IMR-90 (cell line): ENCODE measurements at regions not wholly inside any gene's neighbourhood (a gene's known extent, or its start where the extent isn't known, plus 50 kb on each side); places are given as distances from the start of the nearest gene placed in this dataset.

Experiments used
- ATAC-seq: fragments of 200-7000 bp; cut with Tn5 transposase; 2 replicates; pipeline ENCODE4 v1.9.1; 2020; ENCODE audit warnings: low read depth, mild to moderate bottlenecking, moderate library complexity
- BruUV-seq: library from RNA; stranded (reverse); fragments of 400-500 nt; replicated peaks from 2 replicates; lab custom pipeline; 2021; lab: Mats Ljungman, UMichigan
- CTCF ChIA-PET: fragments of 300-600 bp; formaldehyde crosslinking; extraction: SDS; loops from one replicate; lab custom pipeline; 2021; ENCODE audit warnings: antibody characterized with exemption; lab: Yijun Ruan, JAX
- POLR2A ChIA-PET: fragments of 300-600 bp; sonication (Branson Sonifier 250); formaldehyde crosslinking; loops from one replicate; lab custom pipeline; 2022; ENCODE audit warnings: antibody characterized with exemption; ENCODE audit not compliant: unreplicated experiment; lab: Charles Lee
- DNase-seq: peaks from one replicate; pipeline ENCODE4 v3.0.0; 2013
- H2AFZ ChIP-seq: replicated peaks from 2 replicates; pipeline ENCODE3; 2013; ENCODE audit warnings: low read length, mild to moderate bottlenecking; ENCODE audit not compliant: poor library complexity
- H2AK5ac ChIP-seq: 2 replicates; pipeline ENCODE4 v1.6.1; 2013; ENCODE audit warnings: low read depth, low read length, inconsistent platforms
- H2AK9ac ChIP-seq: replicated peaks from 2 replicates; pipeline ENCODE3; 2013; ENCODE audit warnings: mild to moderate bottlenecking, low read depth, low read length, moderate library complexity; ENCODE audit not compliant: poor library complexity
- H2BK120ac ChIP-seq: 2 replicates; pipeline ENCODE4 v1.6.1; 2013; ENCODE audit warnings: low read depth, low read length, inconsistent platforms
- H2BK15ac ChIP-seq: 3 replicates; pipeline ENCODE4 v1.6.1; 2013; ENCODE audit warnings: low read depth, low read length, inconsistent platforms
- H2BK20ac ChIP-seq: 2 replicates; pipeline ENCODE4 v1.6.1; 2013; ENCODE audit warnings: low read depth, mild to moderate bottlenecking, inconsistent platforms, low read length, moderate library complexity
- H2BK5ac ChIP-seq: 2 replicates; pipeline ENCODE4 v1.6.1; 2013; ENCODE audit warnings: mild to moderate bottlenecking, low read depth, low read length, inconsistent platforms; ENCODE audit not compliant: poor library complexity, severe bottlenecking
- H3K14ac ChIP-seq: replicated peaks from 2 replicates; pipeline ENCODE4 v1.6.1; 2013; ENCODE audit warnings: low read depth, low read length, inconsistent platforms
- H3K18ac ChIP-seq: 2 replicates; pipeline ENCODE4 v1.6.1; 2013; ENCODE audit warnings: low read depth, low read length, control low read depth
- H3K23ac ChIP-seq: 2 replicates; pipeline ENCODE4 v1.6.1; 2013; ENCODE audit warnings: low read depth, low read length, inconsistent platforms
- H3K27ac ChIP-seq: 2 replicates; pipeline ENCODE4 v1.5.1; 2013; ENCODE audit warnings: mild to moderate bottlenecking, control low read depth, low read length; ENCODE audit not compliant: insufficient read depth
- H3K27me3 ChIP-seq: 2 replicates; pipeline ENCODE4 v1.6.1; 2013; ENCODE audit warnings: low read length; ENCODE audit not compliant: control insufficient read depth, insufficient read depth
- H3K36me3 ChIP-seq: 2 replicates; pipeline ENCODE4 v1.6.1; 2013; ENCODE audit warnings: low read length, mixed read lengths; ENCODE audit not compliant: control insufficient read depth, insufficient read depth
- H3K4ac ChIP-seq: 2 replicates; pipeline ENCODE4 v1.6.1; 2013; ENCODE audit warnings: low read depth, low read length, inconsistent platforms
- H3K4me1 ChIP-seq: 2 replicates; pipeline ENCODE4 v1.6.1; 2013; ENCODE audit warnings: low read length, mixed read lengths; ENCODE audit not compliant: control insufficient read depth, insufficient read depth
- H3K4me2 ChIP-seq: 2 replicates; pipeline ENCODE4 v1.6.1; 2013; ENCODE audit warnings: low read depth, mild to moderate bottlenecking, control low read depth, low read length, moderate library complexity
- H3K4me3 ChIP-seq: 2 replicates; pipeline ENCODE4 v1.5.1; 2013; ENCODE audit warnings: low read depth, mild to moderate bottlenecking, control low read depth, low read length, moderate library complexity; ENCODE audit not compliant: insufficient read depth
- H3K56ac ChIP-seq: 2 replicates; pipeline ENCODE4 v1.6.1; 2013; ENCODE audit warnings: low read length, inconsistent platforms; ENCODE audit not compliant: insufficient read depth; ENCODE audit errors: extremely low read depth
- H3K79me1 ChIP-seq, 2 experiments: 2 replicates each; pipeline ENCODE4 v1.6.1; 2013; ENCODE audit warnings: low read length in 2 of 2, inconsistent platforms in 1 of 2, low read depth in 1 of 2
- H3K9ac ChIP-seq: 2 replicates; pipeline ENCODE4 v1.6.1; 2013; ENCODE audit warnings: low read depth, low read length, control low read depth
- H3K9me1 ChIP-seq: 2 replicates; pipeline ENCODE4 v1.6.1; 2013; ENCODE audit warnings: low read length, inconsistent platforms; ENCODE audit not compliant: insufficient read depth
- H3K9me3 ChIP-seq: 2 replicates; pipeline ENCODE4 v1.6.1; 2013; ENCODE audit warnings: low read length; ENCODE audit not compliant: control insufficient read depth, insufficient read depth
- H4K20me1 ChIP-seq: 2 replicates; pipeline ENCODE4 v1.6.1; 2013; ENCODE audit warnings: low read length, inconsistent platforms; ENCODE audit not compliant: insufficient read depth
- H4K5ac ChIP-seq: 2 replicates; pipeline ENCODE4 v1.6.1; 2013; ENCODE audit warnings: mild to moderate bottlenecking, low read depth, low read length, control low read depth
- H4K8ac ChIP-seq, 2 experiments: 2 replicates each; pipeline ENCODE4 v1.6.1; 2013; ENCODE audit warnings: low read depth in 2 of 2, low read length in 2 of 2, control low read depth in 1 of 2, inconsistent platforms in 1 of 2
- H4K91ac ChIP-seq: 2 replicates; pipeline ENCODE4 v1.6.1; 2013; ENCODE audit warnings: low read depth, low read length, inconsistent platforms; ENCODE audit not compliant: insufficient read depth
- BHLHE40 ChIP-seq: fragments of 150-350 bp; IDR thresholded peaks from 2 replicates; pipeline ENCODE4 v1.6.1; 2016; ENCODE audit warnings: mild to moderate bottlenecking, low read depth, low read length
- CEBPB ChIP-seq: IDR thresholded peaks from 2 replicates; pipeline ENCODE4 v1.6.1; 2012; ENCODE audit warnings: low read depth, low read length, improper control_type of control experiment
- CHD1 ChIP-seq: IDR thresholded peaks from 2 replicates; pipeline ENCODE4 v1.6.1; 2012; ENCODE audit warnings: low read depth, low read length, improper control_type of control experiment
- FOS ChIP-seq: fragments of 150-350 bp; IDR thresholded peaks from 2 replicates; pipeline ENCODE4 v1.6.1; 2016; ENCODE audit warnings: low read depth, low read length
- MAFK ChIP-seq: IDR thresholded peaks from 2 replicates; pipeline ENCODE4 v1.6.1; 2012; ENCODE audit warnings: low read depth, low read length, improper control_type of control experiment
- MAZ ChIP-seq: IDR thresholded peaks from 2 replicates; pipeline ENCODE4 v1.6.1; 2012; ENCODE audit warnings: low read depth, mild to moderate bottlenecking, low read length, improper control_type of control experiment, moderate library complexity, borderline replicate concordance
- MXI1 ChIP-seq: IDR thresholded peaks from 2 replicates; pipeline ENCODE4 v1.6.1; 2012; ENCODE audit warnings: low read depth, mild to moderate bottlenecking, low read length, moderate library complexity, borderline replicate concordance
- NFE2L2 ChIP-seq: fragments of 150-350 bp; IDR thresholded peaks from 2 replicates; pipeline ENCODE4 v1.6.1; 2016; ENCODE audit warnings: low read depth, mild to moderate bottlenecking, low read length
- POLR2A ChIP-seq: IDR thresholded peaks from 2 replicates; pipeline ENCODE4 v1.6.1; 2012; ENCODE audit warnings: mild to moderate bottlenecking, low read depth, low read length
- RAD21 ChIP-seq: IDR thresholded peaks from 2 replicates; pipeline ENCODE4 v1.6.1; 2012; ENCODE audit warnings: low read length, improper control_type of control experiment
- RCOR1 ChIP-seq: IDR thresholded peaks from 2 replicates; pipeline ENCODE4 v1.6.1; 2012; ENCODE audit warnings: mild to moderate bottlenecking, low read length, improper control_type of control experiment; ENCODE audit not compliant: insufficient replicate concordance
- RFX5 ChIP-seq: IDR thresholded peaks from 2 replicates; pipeline ENCODE4 v1.8.0; 2012; ENCODE audit warnings: low read depth, mild to moderate bottlenecking, low read length, moderate library complexity
- SMC3 ChIP-seq: fragments of 150-350 bp; IDR thresholded peaks from 2 replicates; pipeline ENCODE4 v1.6.1; 2016; ENCODE audit warnings: low read depth, mild to moderate bottlenecking, antibody characterized with exemption, low read length, moderate library complexity
- USF2 ChIP-seq: fragments of 150-350 bp; IDR thresholded peaks from 2 replicates; pipeline ENCODE4 v1.6.1; 2017; ENCODE audit warnings: mild to moderate bottlenecking, antibody characterized with exemption, low read length, low read depth
- WGBS, 2 experiments: methylation state at CpG; one replicate each; pipeline versions ENCODE4 v1.1.5 to v1.1.7; 2013; ENCODE audit warnings: missing lambda C conversion rate in 2 of 2; ENCODE audit not compliant: insufficient read length in 1 of 2; ENCODE audit errors: extremely low coverage in 2 of 2; 5-methylcytosine and 5-hydroxymethylcytosine counted together
- dilution Hi-C: fragments of 300-500 bp; cut with HindIII; formaldehyde crosslinking; loops from one replicate; pipeline ENCODE4 v1.14.3; 2018; ENCODE audit warnings: low sequenced_read_pairs; ENCODE audit not compliant: unreplicated experiment
- in situ Hi-C: fragments of 300-500 bp; cut with MboI; formaldehyde crosslinking; loops from 3 replicates; pipeline ENCODE4 v1.14.3; 2019; ENCODE audit warnings: low sequenced_read_pairs, inconsistent platforms, mixed read lengths
- intact Hi-C: fragments of 100-400 bp; cut with micrococcal nuclease; formaldehyde crosslinking; loops from 2 replicates; pipeline ENCODE4 v1.10.0; 2022
- TF ChIP-seq, protein P1 (sequence below): fragments of 150-350 bp; IDR thresholded peaks from 2 replicates; pipeline ENCODE4 v1.6.1; 2016; ENCODE audit warnings: low read depth, mild to moderate bottlenecking, low read length, moderate library complexity, borderline replicate concordance
- TF ChIP-seq, protein P2 (sequence below): conservative IDR thresholded peaks from 2 replicates; pipeline ENCODE4 v1.5.1; 2012; ENCODE audit warnings: mild to moderate bottlenecking, low read depth, low read length, improper control_type of control experiment

DNA sequence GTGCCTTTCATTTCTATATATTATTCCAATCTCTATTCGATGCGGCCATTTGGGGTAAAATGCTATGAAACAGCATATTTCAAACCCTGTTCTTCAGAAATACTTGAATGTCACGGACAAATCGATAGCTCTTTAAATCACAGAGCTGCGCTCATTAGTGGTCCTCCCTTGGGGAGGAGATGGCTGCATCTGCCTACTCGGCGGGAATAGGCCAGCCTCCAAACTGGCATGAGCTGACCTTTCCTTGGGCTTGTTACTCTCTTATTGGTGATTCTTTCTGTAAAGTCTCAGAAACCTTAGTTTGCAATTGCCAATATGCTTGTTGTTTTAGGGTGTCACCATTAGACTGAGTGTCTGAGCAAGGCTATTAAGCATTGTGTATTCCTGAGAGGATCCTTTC is 120.9 kb downstream of the BDH1 start:
- Histone ChIP-seq H3K9ac (no peak overlapping the region), H2BK15ac (no peak overlapping the region), H3K23ac (no peak overlapping the region), H3K79me1 (no peaks in the 10 kb centered on the region), H2AK9ac (no peak overlapping the region), H3K27me3 (peaks cover 15% of the 10 kb centered on the region), H3K27ac (no peak overlapping the region), H3K9me3 (peaks cover 2% of the 10 kb centered on the region; the same call in 1 of the 2 replicates), H2AFZ (no peak overlapping the region), H2BK20ac (no peak overlapping the region; the same call in 1 of the 2 replicates), H3K4me1 (peaks cover 6% of the 10 kb centered on the region), H4K8ac (no peak overlapping the region), H3K56ac (no peak overlapping the region), H3K4me2 (no peak overlapping the region), H3K4me3 (no peak overlapping the region), H2BK5ac (no peak overlapping the region), H2AK5ac (no peak overlapping the region), H2BK120ac (no peak overlapping the region), H3K14ac (no peak overlapping the region), H4K5ac (no peak overlapping the region), H3K9me1 (no peaks in the 10 kb centered on the region), H4K20me1 (no peaks in the 10 kb centered on the region), H4K91ac (no peak overlapping the region), H3K4ac (no peak overlapping the region), H3K18ac (no peak overlapping the region), H3K36me3 (no peaks in the 10 kb centered on the region)
- DNase-seq (no peak), ATAC-seq (no peak)
- dilution Hi-C loops (no loop called here), intact Hi-C loops (no loop called here), in situ Hi-C loops (no loop called here)
- no CpG with 5 or more reads among the region's 7 CpGs for WGBS, 2 experiments
- no peak for TF ChIP-seq MXI1
- TF ChIP-seq, protein P1, sequence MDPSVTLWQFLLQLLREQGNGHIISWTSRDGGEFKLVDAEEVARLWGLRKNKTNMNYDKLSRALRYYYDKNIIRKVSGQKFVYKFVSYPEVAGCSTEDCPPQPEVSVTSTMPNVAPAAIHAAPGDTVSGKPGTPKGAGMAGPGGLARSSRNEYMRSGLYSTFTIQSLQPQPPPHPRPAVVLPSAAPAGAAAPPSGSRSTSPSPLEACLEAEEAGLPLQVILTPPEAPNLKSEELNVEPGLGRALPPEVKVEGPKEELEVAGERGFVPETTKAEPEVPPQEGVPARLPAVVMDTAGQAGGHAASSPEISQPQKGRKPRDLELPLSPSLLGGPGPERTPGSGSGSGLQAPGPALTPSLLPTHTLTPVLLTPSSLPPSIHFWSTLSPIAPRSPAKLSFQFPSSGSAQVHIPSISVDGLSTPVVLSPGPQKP = no peak
- no peak for TF ChIP-seq SMC3
- no peak for TF ChIP-seq CEBPB
- TF ChIP-seq, protein P2, sequence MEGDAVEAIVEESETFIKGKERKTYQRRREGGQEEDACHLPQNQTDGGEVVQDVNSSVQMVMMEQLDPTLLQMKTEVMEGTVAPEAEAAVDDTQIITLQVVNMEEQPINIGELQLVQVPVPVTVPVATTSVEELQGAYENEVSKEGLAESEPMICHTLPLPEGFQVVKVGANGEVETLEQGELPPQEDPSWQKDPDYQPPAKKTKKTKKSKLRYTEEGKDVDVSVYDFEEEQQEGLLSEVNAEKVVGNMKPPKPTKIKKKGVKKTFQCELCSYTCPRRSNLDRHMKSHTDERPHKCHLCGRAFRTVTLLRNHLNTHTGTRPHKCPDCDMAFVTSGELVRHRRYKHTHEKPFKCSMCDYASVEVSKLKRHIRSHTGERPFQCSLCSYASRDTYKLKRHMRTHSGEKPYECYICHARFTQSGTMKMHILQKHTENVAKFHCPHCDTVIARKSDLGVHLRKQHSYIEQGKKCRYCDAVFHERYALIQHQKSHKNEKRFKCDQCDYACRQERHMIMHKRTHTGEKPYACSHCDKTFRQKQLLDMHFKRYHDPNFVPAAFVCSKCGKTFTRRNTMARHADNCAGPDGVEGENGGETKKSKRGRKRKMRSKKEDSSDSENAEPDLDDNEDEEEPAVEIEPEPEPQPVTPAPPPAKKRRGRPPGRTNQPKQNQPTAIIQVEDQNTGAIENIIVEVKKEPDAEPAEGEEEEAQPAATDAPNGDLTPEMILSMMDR = no peak
- no peak for TF ChIP-seq RFX5
- no peak for TF ChIP-seq FOS
- TF ChIP-seq MAFK = no peak
- TF ChIP-seq CHD1 = no peak
- no peak for TF ChIP-seq MAZ
- no peak for TF ChIP-seq USF2
- TF ChIP-seq NFE2L2 = no peak
- TF ChIP-seq BHLHE40 = no peak
- no peak for TF ChIP-seq RAD21
- TF ChIP-seq POLR2A = no peak
- no peak for TF ChIP-seq RCOR1
- BruUV-seq = no TSS peak
- ChIA-PET CTCF (no interaction called here), POLR2A (no interaction called here)
